K562 (cell line): ENCODE measurements at regions not wholly inside any gene's neighbourhood (a gene's known extent, or its start where the extent isn't known, plus 50 kb on each side); places are given as distances from the start of the nearest gene placed in this dataset.

Source experiments
- EP300 ChIP-seq: IDR thresholded peaks from 2 replicates; pipeline ENCODE4 v1.6.1; 2012; ENCODE audit warnings: low read length, improper control_type of control experiment
- ETV5 ChIP-seq: sonication (generic); formaldehyde crosslinking; IDR thresholded peaks from 2 replicates; pipeline ENCODE4 v1.4.0; 2020; ENCODE audit warnings: low read depth, mild to moderate bottlenecking, missing genetic modification reagents
- HDAC1 ChIP-seq, 2 experiments: fragments of 450-650 bp; IDR thresholded peaks; 2 replicates each; pipeline ENCODE4 v1.6.1; 2016 to 2017; ENCODE audit warnings: inconsistent platforms in 1 of 2, mild to moderate bottlenecking in 1 of 2, moderate library complexity in 1 of 2
- HDAC2 ChIP-seq: fragments of 450-650 bp; IDR thresholded peaks from 2 replicates; pipeline ENCODE4 v1.6.1; 2016; ENCODE audit warnings: mild to moderate bottlenecking
- JUNB ChIP-seq: fragments of 450-650 bp; formaldehyde crosslinking; conservative IDR thresholded peaks from 2 replicates; pipeline ENCODE4 v1.4.0; 2020; ENCODE audit warnings: mild to moderate bottlenecking
- PHF21A ChIP-seq: fragments of 450-650 bp; IDR thresholded peaks from 2 replicates; pipeline ENCODE4 v1.6.1; 2017; ENCODE audit warnings: low read depth, borderline replicate concordance
- PREB ChIP-seq: sonication (generic); formaldehyde crosslinking; IDR thresholded peaks from 2 replicates; pipeline ENCODE4 v1.8.1; 2023; ENCODE audit warnings: mild to moderate bottlenecking, missing genetic modification reagents
- SRSF9 ChIP-seq: fragments of 200-400 bp; formaldehyde crosslinking; IDR thresholded peaks from 2 replicates; pipeline ENCODE4 v1.6.1; 2017; ENCODE audit warnings: low read depth, low read length, borderline replicate concordance
- ZNF143 ChIP-seq: sonication (generic); formaldehyde crosslinking; IDR thresholded peaks from 2 replicates; pipeline ENCODE4 v1.9.0; 2022; ENCODE audit warnings: mild to moderate bottlenecking, missing genetic modification reagents
- ZNF197 ChIP-seq: fragments of 200-800 bp; sonication (Bioruptor generic); IDR thresholded peaks from 2 replicates; pipeline ENCODE4 v1.6.1; 2016; ENCODE audit warnings: low read depth, missing genetic modification characterization, missing compliant biosample characterization
- TF ChIP-seq, protein P1 (sequence below): fragments of 250-450 bp; sonication (Bioruptor Pico); IDR thresholded peaks from 2 replicates; pipeline ENCODE4 v1.9.0; 2021; ENCODE audit warnings: mild to moderate bottlenecking, inconsistent platforms
- TF ChIP-seq, protein P2 (sequence below): fragments of 250-450 bp; sonication (Bioruptor Pico); IDR thresholded peaks from 2 replicates; pipeline ENCODE4 v1.5.0; 2020; ENCODE audit warnings: mild to moderate bottlenecking
- TF ChIP-seq, protein P3 (sequence below): fragments of 250-450 bp; sonication (Bioruptor Pico); IDR thresholded peaks from 2 replicates; pipeline ENCODE4 v1.4.0; 2020; ENCODE audit warnings: mild to moderate bottlenecking, moderate library complexity

GRCh38 chr13:73251626-73252265 is 192.9 kb downstream of the KLF5 start:
- no peak for TF ChIP-seq PREB (CRISPR knock-in tag)
- no peak for TF ChIP-seq HDAC2
- no peak for TF ChIP-seq EP300
- no peak for TF ChIP-seq ETV5 (CRISPR knock-in tag)
- no peak for TF ChIP-seq ZNF197 (CRISPR knock-in tag)
- no peak for TF ChIP-seq ZNF143 (CRISPR knock-in tag)
- TF ChIP-seq JUNB (CRISPR knock-in tag), result no peak
- TF ChIP-seq, protein P1, sequence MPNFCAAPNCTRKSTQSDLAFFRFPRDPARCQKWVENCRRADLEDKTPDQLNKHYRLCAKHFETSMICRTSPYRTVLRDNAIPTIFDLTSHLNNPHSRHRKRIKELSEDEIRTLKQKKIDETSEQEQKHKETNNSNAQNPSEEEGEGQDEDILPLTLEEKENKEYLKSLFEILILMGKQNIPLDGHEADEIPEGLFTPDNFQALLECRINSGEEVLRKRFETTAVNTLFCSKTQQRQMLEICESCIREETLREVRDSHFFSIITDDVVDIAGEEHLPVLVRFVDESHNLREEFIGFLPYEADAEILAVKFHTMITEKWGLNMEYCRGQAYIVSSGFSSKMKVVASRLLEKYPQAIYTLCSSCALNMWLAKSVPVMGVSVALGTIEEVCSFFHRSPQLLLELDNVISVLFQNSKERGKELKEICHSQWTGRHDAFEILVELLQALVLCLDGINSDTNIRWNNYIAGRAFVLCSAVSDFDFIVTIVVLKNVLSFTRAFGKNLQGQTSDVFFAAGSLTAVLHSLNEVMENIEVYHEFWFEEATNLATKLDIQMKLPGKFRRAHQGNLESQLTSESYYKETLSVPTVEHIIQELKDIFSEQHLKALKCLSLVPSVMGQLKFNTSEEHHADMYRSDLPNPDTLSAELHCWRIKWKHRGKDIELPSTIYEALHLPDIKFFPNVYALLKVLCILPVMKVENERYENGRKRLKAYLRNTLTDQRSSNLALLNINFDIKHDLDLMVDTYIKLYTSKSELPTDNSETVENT (CRISPR knock-in tag), result no peak
- TF ChIP-seq, protein P2, sequence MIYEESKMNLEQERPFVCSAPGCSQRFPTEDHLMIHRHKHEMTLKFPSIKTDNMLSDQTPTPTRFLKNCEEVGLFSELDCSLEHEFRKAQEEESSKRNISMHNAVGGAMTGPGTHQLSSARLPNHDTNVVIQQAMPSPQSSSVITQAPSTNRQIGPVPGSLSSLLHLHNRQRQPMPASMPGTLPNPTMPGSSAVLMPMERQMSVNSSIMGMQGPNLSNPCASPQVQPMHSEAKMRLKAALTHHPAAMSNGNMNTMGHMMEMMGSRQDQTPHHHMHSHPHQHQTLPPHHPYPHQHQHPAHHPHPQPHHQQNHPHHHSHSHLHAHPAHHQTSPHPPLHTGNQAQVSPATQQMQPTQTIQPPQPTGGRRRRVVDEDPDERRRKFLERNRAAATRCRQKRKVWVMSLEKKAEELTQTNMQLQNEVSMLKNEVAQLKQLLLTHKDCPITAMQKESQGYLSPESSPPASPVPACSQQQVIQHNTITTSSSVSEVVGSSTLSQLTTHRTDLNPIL, result no peak
- no peak for TF ChIP-seq PHF21A
- no peak for TF ChIP-seq HDAC1 (IDR thresholded peaks at IDR 0.05)
- no peak for TF ChIP-seq SRSF9
- TF ChIP-seq, protein P3, sequence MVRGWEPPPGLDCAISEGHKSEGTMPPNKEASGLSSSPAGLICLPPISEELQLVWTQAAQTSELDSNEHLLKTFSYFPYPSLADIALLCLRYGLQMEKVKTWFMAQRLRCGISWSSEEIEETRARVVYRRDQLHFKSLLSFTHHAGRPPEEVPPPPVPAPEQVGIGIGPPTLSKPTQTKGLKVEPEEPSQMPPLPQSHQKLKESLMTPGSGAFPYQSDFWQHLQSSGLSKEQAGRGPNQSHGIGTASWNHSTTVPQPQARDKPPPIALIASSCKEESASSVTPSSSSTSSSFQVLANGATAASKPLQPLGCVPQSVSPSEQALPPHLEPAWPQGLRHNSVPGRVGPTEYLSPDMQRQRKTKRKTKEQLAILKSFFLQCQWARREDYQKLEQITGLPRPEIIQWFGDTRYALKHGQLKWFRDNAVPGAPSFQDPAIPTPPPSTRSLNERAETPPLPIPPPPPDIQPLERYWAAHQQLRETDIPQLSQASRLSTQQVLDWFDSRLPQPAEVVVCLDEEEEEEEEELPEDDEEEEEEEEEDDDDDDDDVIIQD (CRISPR knock-in tag), result no peak
